ENCODE measurements at regions not wholly inside any gene's neighbourhood (a gene's known extent, or its start where the extent isn't known, plus 50 kb on each side); places are given as distances from the start of the nearest gene placed in this dataset.

GRCh38 chr12:111035578-111036301 is 115.4 kb upstream of the MYL2 start:
- peak overlapping the region; percentile 86 for H3K4me3 Mint-ChIP-seq
- DNase-seq (ENCODE audit: low read depth, low spot score): peak; percentile 14
- TF ChIP-seq CTCF (conservative IDR thresholded peaks at IDR 0.05): no peak
- no peaks in the 10 kb centered on the region for H3K9me3 Mint-ChIP-seq
- H3K4me1 Mint-ChIP-seq: peaks cover 13% of the 10 kb centered on the region
- no peaks in the 10 kb centered on the region for H3K36me3 Mint-ChIP-seq (ENCODE audit: low read depth)
- H3K27ac Mint-ChIP-seq (ENCODE audit: unreplicated experiment): no peak overlapping the region
- H3K27me3 Mint-ChIP-seq (ENCODE audit: low read depth): peaks cover 81% of the 10 kb centered on the region

GRCh38 chr12:111034886-111035577 is 114.7 kb upstream of the MYL2 start:
- no peak for TF ChIP-seq CTCF (conservative IDR thresholded peaks at IDR 0.05)
- Mint-ChIP-seq H3K27me3 (ENCODE audit: low read depth) (peaks cover 83% of the 10 kb centered on the region), H3K4me1 (peaks cover 18% of the 10 kb centered on the region), H3K27ac (ENCODE audit: unreplicated experiment) (no peak overlapping the region), H3K9me3 (no peaks in the 10 kb centered on the region), H3K4me3 (peak overlapping the region; percentile 86), H3K36me3 (ENCODE audit: low read depth) (no peaks in the 10 kb centered on the region)
- DNase-seq (ENCODE audit: low read depth, low spot score): peak; percentile 20

GRCh38 chr12:111034083-111034885 is 113.9 kb upstream of the MYL2 start, which contains the start of gene CUX2:
Gene CUX2 (plus strand): TSS chr12:111034165.
- TF ChIP-seq CTCF (conservative IDR thresholded peaks at IDR 0.05): no peak
- H3K27me3 Mint-ChIP-seq (ENCODE audit: low read depth): peaks cover 88% of the 10 kb centered on the region
- no peaks in the 10 kb centered on the region for H3K9me3 Mint-ChIP-seq
- H3K4me3 Mint-ChIP-seq: peak within 1 kb of the TSS; percentile 88
- peaks cover 20% of the 10 kb centered on the region for H3K4me1 Mint-ChIP-seq
- peak; percentile 41 for DNase-seq (ENCODE audit: low read depth, low spot score)
- no peak within 1 kb of the TSS for H3K27ac Mint-ChIP-seq (ENCODE audit: unreplicated experiment)
- H3K36me3 Mint-ChIP-seq (ENCODE audit: low read depth): no peaks in the 10 kb centered on the region

- Mint-ChIP-seq H3K9me3 (no peaks in the 10 kb centered on the region), H3K36me3 (ENCODE audit: low read depth) (no peaks in the 10 kb centered on the region), H3K4me1 (peaks cover 20% of the 10 kb centered on the region), H3K4me3 (peak overlapping the region; percentile 88), H3K27me3 (ENCODE audit: low read depth) (peaks cover 88% of the 10 kb centered on the region), H3K27ac (ENCODE audit: unreplicated experiment) (no peak overlapping the region)
- peak; percentile 70 for TF ChIP-seq CTCF (conservative IDR thresholded peaks at IDR 0.05)
- peak; percentile 57 for DNase-seq (ENCODE audit: low read depth, low spot score)
These were observed 113.1 kb upstream of the MYL2 start for GRCh38 chr12:111033281-111034082.

GRCh38 chr12:111032591-111032919 is 112.2 kb upstream of the MYL2 start:
- TF ChIP-seq CTCF (conservative IDR thresholded peaks at IDR 0.05): no peak
- H3K27ac Mint-ChIP-seq (ENCODE audit: unreplicated experiment): no peak overlapping the region
- peak overlapping the region; percentile 88 for H3K4me3 Mint-ChIP-seq
- H3K9me3 Mint-ChIP-seq: no peaks in the 10 kb centered on the region
- DNase-seq (ENCODE audit: low read depth, low spot score): no peak
- H3K36me3 Mint-ChIP-seq (ENCODE audit: low read depth): no peaks in the 10 kb centered on the region
- H3K27me3 Mint-ChIP-seq (ENCODE audit: low read depth): peaks cover 88% of the 10 kb centered on the region
- peaks cover 20% of the 10 kb centered on the region for H3K4me1 Mint-ChIP-seq

Measured in neural crest cell (in vitro differentiated cells).